Embryonic facial prominence (tissue), 1 donor: ENCODE measurements at regions not wholly inside any gene's neighbourhood (a gene's known extent, or its start where the extent isn't known, plus 50 kb on each side); places are given as distances from the start of the nearest gene placed in this dataset.

Source experiments
- DNase-seq: peaks from one replicate; pipeline ENCODE4 v3.0.0-alpha.2; 2016; ENCODE audit errors: extremely low spot score

GRCh38 chr3:88209356-88209755, 59.6 kb downstream of the C3orf38 start:
- DNase-seq: no peak

- peak; percentile 22 for DNase-seq
These were observed 61.5 kb downstream of the C3orf38 start for GRCh38 chr3:88211096-88211890.

- peak; percentile 61 for DNase-seq
These were observed 69.5 kb downstream of the C3orf38 start for GRCh38 chr3:88219138-88219792.

GRCh38 chr3:88220126-88220525, 70.4 kb downstream of the C3orf38 start:
- DNase-seq: no peak

GRCh38 chr3:88221726-88222125, 72.0 kb downstream of the C3orf38 start:
- no peak for DNase-seq

- DNase-seq: no peak
These were observed 72.6 kb downstream of the C3orf38 start for GRCh38 chr3:88222343-88222742.

- DNase-seq: no peak
These were observed 75.7 kb downstream of the C3orf38 start for GRCh38 chr3:88225326-88226008.

GRCh38 chr3:88226910-88227309, 77.2 kb downstream of the C3orf38 start:
- DNase-seq: no peak

- no peak for DNase-seq
These were observed 80.9 kb downstream of the C3orf38 start for GRCh38 chr3:88230638-88231037.

- no peak for DNase-seq
These were observed 81.4 kb downstream of the C3orf38 start for GRCh38 chr3:88231207-88231606.

- no peak for DNase-seq
These were observed 81.9 kb downstream of the C3orf38 start for GRCh38 chr3:88231632-88232031.

- DNase-seq: no peak
These were observed 85.3 kb downstream of the C3orf38 start for GRCh38 chr3:88235102-88235501.

GRCh38 chr3:88239870-88240269, 90.1 kb downstream of the C3orf38 start:
- DNase-seq: no peak

- DNase-seq: no peak
These were observed 98.9 kb downstream of the C3orf38 start for GRCh38 chr3:88248658-88249057.

- DNase-seq: no peak
These were observed 109.3 kb downstream of the C3orf38 start for GRCh38 chr3:88259045-88259444.

GRCh38 chr3:88262527-88262926, 112.8 kb downstream of the C3orf38 start:
- no peak for DNase-seq

- no peak for DNase-seq
These were observed 113.8 kb downstream of the C3orf38 start for GRCh38 chr3:88263417-88264100.

GRCh38 chr3:88267441-88267840, 117.7 kb downstream of the C3orf38 start:
- DNase-seq: peak; percentile 45

- DNase-seq: no peak
These were observed 118.1 kb downstream of the C3orf38 start for GRCh38 chr3:88267847-88268246.

- no peak for DNase-seq
These were observed 130.6 kb downstream of the C3orf38 start for GRCh38 chr3:88280326-88280725.

- DNase-seq: no peak
These were observed 132.9 kb downstream of the C3orf38 start for GRCh38 chr3:88282528-88283241.

GRCh38 chr3:88283242-88283592, 133.5 kb downstream of the C3orf38 start:
- DNase-seq: no peak
